UCSD-AML1 (cell line): ENCODE measurements at regions not wholly inside any gene's neighbourhood (a gene's known extent, or its start where the extent isn't known, plus 50 kb on each side); places are given as distances from the start of the nearest gene placed in this dataset.
"Not testable (repeated sequence)": the region's sequence is repeated elsewhere in the genome, so short reads cannot be mapped to it uniquely, and the experiment has no call there.

Experiments
- DNase-seq: peaks from one replicate; lab custom pipeline; 2025; ENCODE audit not compliant: unreplicated experiment; lab: John Stamatoyannopoulos, UW

GRCh38 chr4:97437998-97438705, 705.1 kb downstream of the STPG2 start:
- DNase-seq, result not testable (repeated sequence)

GRCh38 chr4:97453186-97453585, 690.1 kb downstream of the STPG2 start:
- DNase-seq, result no peak

GRCh38 chr4:97457253-97457652, 686.0 kb downstream of the STPG2 start:
- no peak for DNase-seq

- no peak for DNase-seq
These were observed 675.0 kb downstream of the STPG2 start for GRCh38 chr4:97468272-97468671.

GRCh38 chr4:97475621-97476020, 667.7 kb downstream of the STPG2 start:
- DNase-seq, result no peak

GRCh38 chr4:97477974-97478373, 665.3 kb downstream of the STPG2 start:
- no peak for DNase-seq

- DNase-seq, result no peak
These were observed 663.9 kb downstream of the STPG2 start for GRCh38 chr4:97479388-97479787.

- DNase-seq, result no peak
These were observed 651.4 kb downstream of the STPG2 start for GRCh38 chr4:97491856-97492255.

GRCh38 chr4:97493815-97494518, 649.3 kb downstream of the STPG2 start:
- no peak for DNase-seq

GRCh38 chr4:97496298-97496873, 646.9 kb downstream of the STPG2 start:
- no peak for DNase-seq

GRCh38 chr4:97498875-97499274, 644.4 kb downstream of the STPG2 start:
- DNase-seq, result no peak

- no peak for DNase-seq
These were observed 642.9 kb downstream of the STPG2 start for GRCh38 chr4:97500423-97500822.

- no peak for DNase-seq
These were observed 638.6 kb downstream of the STPG2 start for GRCh38 chr4:97504713-97505112.

- no peak for DNase-seq
These were observed 635.6 kb downstream of the STPG2 start for GRCh38 chr4:97507587-97508245.
